Activated CD8-positive, alpha-beta T cell treated with anti-CD3 and anti-CD28 coated beads for 36 hours (primary cell): ENCODE measurements at regions not wholly inside any gene's neighbourhood (a gene's known extent, or its start where the extent isn't known, plus 50 kb on each side); places are given as distances from the start of the nearest gene placed in this dataset.

Experiments
- ATAC-seq: fragments of 200-7000 bp; cut with Tn5 transposase; one replicate; pipeline ENCODE4 v1.10.0; 2021; ENCODE audit warnings: mild to moderate bottlenecking, moderate library complexity
- CTCF ChIA-PET: fragments of 350-600 bp; sonication (Branson Sonifier 250); formaldehyde crosslinking; loops from one replicate; lab custom pipeline; 2021; ENCODE audit warnings: antibody characterized with exemption; lab: Charles Lee
- POLR2A ChIA-PET: fragments of 350-600 bp; sonication (Branson Sonifier 250); formaldehyde crosslinking; loops from one replicate; lab custom pipeline; 2021; ENCODE audit warnings: antibody characterized with exemption; lab: Charles Lee
- DNase-seq: peaks from one replicate; pipeline ENCODE4 v3.0.0-alpha.2; 2020
- H3K27ac Mint-ChIP-seq: one replicate; pipeline ENCODE4 v1.8.0; 2021; ENCODE audit warnings: mild to moderate bottlenecking, mixed read lengths
- H3K27me3 Mint-ChIP-seq: one replicate; pipeline ENCODE4 v1.8.0; 2021; ENCODE audit warnings: mixed read lengths
- H3K36me3 Mint-ChIP-seq: one replicate; pipeline ENCODE4 v1.8.0; 2021; ENCODE audit warnings: low read depth, mixed read lengths
- H3K4me1 Mint-ChIP-seq: one replicate; pipeline ENCODE4 v1.8.0; 2021; ENCODE audit warnings: low read depth, mixed read lengths
- H3K4me3 Mint-ChIP-seq: one replicate; pipeline ENCODE4 v1.8.0; 2021; ENCODE audit warnings: mild to moderate bottlenecking, moderate library complexity, mixed read lengths
- H3K9me3 Mint-ChIP-seq: one replicate; pipeline ENCODE4 v1.8.0; 2021; ENCODE audit warnings: mixed read lengths
- CTCF ChIP-seq: fragments of 200-600 bp; IDR thresholded peaks from one replicate; pipeline ENCODE4 v1.8.0; 2022; ENCODE audit warnings: antibody characterized with exemption, mild to moderate bottlenecking
- intact Hi-C: fragments of 100-400 bp; cut with micrococcal nuclease; formaldehyde crosslinking; loops from one replicate; pipeline ENCODE4 v1.10.0; 2022

GRCh38 chr11:116134450-116134849 lies 630.2 kb upstream of the CADM1 start:
- intact Hi-C loops, result no loop called here
- no peak for DNase-seq
- no peak overlapping the region for H3K4me3 Mint-ChIP-seq
- no peak for ATAC-seq
- H3K27me3 Mint-ChIP-seq, result peaks cover 8% of the 10 kb centered on the region
- TF ChIP-seq CTCF, result no peak
- no peaks in the 10 kb centered on the region for H3K4me1 Mint-ChIP-seq
- H3K9me3 Mint-ChIP-seq, result no peaks in the 10 kb centered on the region
- H3K36me3 Mint-ChIP-seq, result no peaks in the 10 kb centered on the region
- ChIA-PET CTCF (no interaction called here), POLR2A (no interaction called here)
- H3K27ac Mint-ChIP-seq, result no peak overlapping the region

GRCh38 chr11:116132273-116132978 lies 628.2 kb upstream of the CADM1 start:
- H3K4me1 Mint-ChIP-seq, result no peaks in the 10 kb centered on the region
- ChIA-PET POLR2A (no interaction called here), CTCF (no interaction called here)
- no peak overlapping the region for H3K27ac Mint-ChIP-seq
- no peaks in the 10 kb centered on the region for H3K9me3 Mint-ChIP-seq
- ATAC-seq (no peak), DNase-seq (no peak)
- intact Hi-C loops, result no loop called here
- no peaks in the 10 kb centered on the region for H3K36me3 Mint-ChIP-seq
- H3K4me3 Mint-ChIP-seq, result no peak overlapping the region
- H3K27me3 Mint-ChIP-seq, result peaks cover 1% of the 10 kb centered on the region
- no peak for TF ChIP-seq CTCF

GRCh38 chr11:116130122-116130521 lies 625.9 kb upstream of the CADM1 start:
- CTCF ChIA-PET, result no interaction called here
- peaks cover 1% of the 10 kb centered on the region for H3K27me3 Mint-ChIP-seq
- H3K4me1 Mint-ChIP-seq, result no peaks in the 10 kb centered on the region
- H3K9me3 Mint-ChIP-seq, result no peaks in the 10 kb centered on the region
- H3K36me3 Mint-ChIP-seq, result no peaks in the 10 kb centered on the region
- no peak overlapping the region for H3K27ac Mint-ChIP-seq
- ATAC-seq (no peak), DNase-seq (no peak)
- TF ChIP-seq CTCF, result no peak
- POLR2A ChIA-PET, result no interaction called here
- no peak overlapping the region for H3K4me3 Mint-ChIP-seq
- intact Hi-C loops, result no loop called here

GRCh38 chr11:116129456-116129855 lies 625.2 kb upstream of the CADM1 start:
- POLR2A ChIA-PET, result no interaction called here
- CTCF ChIA-PET, result no interaction called here
- intact Hi-C loops, result no loop called here
- peaks cover 1% of the 10 kb centered on the region for H3K27me3 Mint-ChIP-seq
- H3K9me3 Mint-ChIP-seq, result no peaks in the 10 kb centered on the region
- no peak for DNase-seq
- no peak for ATAC-seq
- H3K4me3 Mint-ChIP-seq, result no peak overlapping the region
- H3K27ac Mint-ChIP-seq, result no peak overlapping the region
- no peak for TF ChIP-seq CTCF
- H3K4me1 Mint-ChIP-seq, result no peaks in the 10 kb centered on the region
- H3K36me3 Mint-ChIP-seq, result no peaks in the 10 kb centered on the region

GRCh38 chr11:116126562-116126961 lies 622.3 kb upstream of the CADM1 start:
- no peak for ATAC-seq
- ChIA-PET POLR2A (no interaction called here), CTCF (no interaction called here)

More at GRCh38 chr11:116126562-116126961, 622.3 kb upstream of the CADM1 start:
- TF ChIP-seq CTCF, result no peak
- Mint-ChIP-seq H3K36me3 (no peaks in the 10 kb centered on the region), H3K4me3 (no peak overlapping the region), H3K27me3 (peaks cover 1% of the 10 kb centered on the region), H3K9me3 (no peaks in the 10 kb centered on the region), H3K4me1 (no peaks in the 10 kb centered on the region), H3K27ac (no peak overlapping the region)
- no peak for DNase-seq
- intact Hi-C loops, result no loop called here
